HG03139 (cell line): ENCODE measurements at regions not wholly inside any gene's neighbourhood (a gene's known extent, or its start where the extent isn't known, plus 50 kb on each side); places are given as distances from the start of the nearest gene placed in this dataset.
"Not testable (repeated sequence)": the region's sequence is repeated elsewhere in the genome, so short reads cannot be mapped to it uniquely, and the experiment has no call there.

Experiments used
- ATAC-seq: cut with Tn5 transposase; IDR thresholded peaks from one replicate; pipeline ENCODE4 v1.9.1; 2021; ENCODE audit not compliant: unreplicated experiment

DNA sequence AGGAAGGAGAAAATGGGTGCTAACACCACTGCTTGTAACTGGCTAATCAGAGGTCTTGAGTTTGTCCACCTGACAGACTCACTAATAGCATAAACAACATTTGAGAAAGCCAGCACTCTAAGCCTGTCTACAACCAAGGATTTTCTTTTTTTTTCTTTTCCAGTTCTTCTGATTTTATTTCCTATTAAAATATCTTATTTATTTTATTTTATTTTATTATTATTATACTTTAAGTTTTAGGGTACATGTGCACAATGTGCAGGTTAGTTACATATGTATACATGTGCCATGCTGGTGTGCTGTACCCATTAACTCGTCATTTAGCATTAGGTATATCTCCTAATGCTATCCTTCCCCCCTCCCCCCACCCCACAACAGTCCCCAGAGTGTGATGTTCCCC is 888.6 kb upstream of the ARRDC3 start:
- ATAC-seq: not testable (repeated sequence)

DNA sequence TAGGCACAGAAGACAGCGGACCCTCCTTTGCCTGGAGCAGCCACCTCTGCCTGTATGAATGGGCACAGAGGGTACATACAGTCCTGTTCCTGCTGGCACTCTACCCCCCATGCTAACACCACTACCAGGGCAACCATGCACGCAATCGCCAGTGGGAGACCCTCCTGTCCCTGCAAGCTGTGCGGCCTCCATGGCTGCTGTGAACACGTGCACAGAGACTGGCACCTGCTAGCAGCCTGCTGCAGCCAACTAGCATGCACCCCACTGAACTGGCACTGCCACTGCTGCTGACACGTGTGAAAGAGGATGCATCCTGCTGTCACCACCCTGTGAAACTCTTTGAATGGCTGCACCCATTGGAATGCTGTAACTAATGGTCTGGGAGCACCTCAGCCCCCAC is 885.2 kb upstream of the ARRDC3 start:
- ATAC-seq: no peak

DNA sequence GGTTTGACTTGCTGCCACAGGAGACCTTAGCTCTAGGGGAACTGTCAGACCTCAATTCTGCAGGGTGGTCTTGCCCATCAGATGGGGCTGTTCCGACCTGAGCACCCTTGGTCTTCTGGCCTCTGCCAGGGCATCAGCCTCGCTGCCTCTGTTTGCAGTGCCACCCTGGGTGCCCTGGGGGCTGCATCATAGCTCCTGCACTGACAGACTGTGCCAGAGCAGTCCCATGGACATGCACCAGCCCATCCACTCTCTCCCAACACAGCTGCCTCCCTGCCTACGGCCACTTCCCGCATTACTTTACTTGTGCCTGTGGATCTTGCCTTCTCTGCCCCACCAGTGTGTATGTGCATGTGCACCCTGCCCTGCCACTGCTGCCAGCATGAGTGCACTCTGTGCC is 884.7 kb upstream of the ARRDC3 start:
- ATAC-seq: no peak

DNA sequence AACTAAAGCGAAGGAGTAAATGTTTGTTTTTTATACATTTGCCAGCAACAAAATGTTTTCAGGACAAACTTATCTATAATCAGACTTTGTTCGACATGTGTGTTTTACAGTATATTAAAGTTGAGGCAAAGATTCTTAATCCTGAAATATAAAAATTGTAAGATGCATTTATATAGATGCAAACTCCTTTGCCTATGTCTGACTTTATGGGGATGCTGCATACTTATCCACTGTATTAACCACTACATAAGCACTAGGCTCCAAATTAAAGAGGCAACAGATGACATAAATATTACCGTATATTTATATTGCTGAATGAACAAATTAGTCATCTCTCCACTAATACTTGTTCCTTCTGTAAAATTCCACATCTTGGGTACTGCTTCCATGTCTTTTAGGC is 882.7 kb upstream of the ARRDC3 start:
- ATAC-seq: no peak

DNA sequence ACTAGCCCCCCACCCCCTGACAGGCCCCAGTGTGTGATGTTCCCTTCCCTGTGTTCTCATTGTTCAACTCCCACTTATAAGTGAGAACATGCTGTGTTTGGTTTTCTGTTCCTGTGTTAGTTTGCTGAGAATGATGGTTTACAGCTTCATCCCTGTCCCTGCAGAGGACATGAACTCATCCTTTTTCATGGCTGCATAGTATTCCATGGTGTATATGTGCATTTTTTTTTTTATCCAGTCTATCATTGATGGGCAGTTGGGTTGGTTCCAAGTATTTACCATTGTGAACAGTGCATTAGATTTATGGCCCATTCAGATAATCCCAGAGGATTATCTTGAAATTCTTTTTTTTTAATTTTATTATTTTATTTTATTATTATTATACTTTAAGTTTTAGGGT is 872.5 kb upstream of the ARRDC3 start:
- ATAC-seq: not testable (repeated sequence)

DNA sequence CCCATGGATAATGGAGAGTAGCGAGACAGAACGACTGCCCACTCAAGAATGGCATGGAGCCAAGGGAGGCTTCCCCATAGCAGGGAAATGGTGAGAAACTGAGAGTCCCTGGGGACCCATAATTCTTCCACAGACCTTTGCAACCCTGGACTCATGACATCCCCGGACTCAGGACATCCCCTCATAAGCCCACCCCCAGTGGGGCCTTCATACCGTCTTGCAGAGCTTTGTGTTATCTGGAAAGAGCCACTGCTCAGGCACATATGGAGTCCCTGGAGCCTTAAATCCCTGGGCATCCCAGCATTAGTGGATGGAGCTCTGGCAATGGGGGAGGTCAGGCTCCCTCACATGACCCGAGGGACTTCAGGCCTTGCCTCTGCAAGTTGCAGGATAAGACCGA is 865.4 kb upstream of the ARRDC3 start:
- no peak for ATAC-seq

DNA sequence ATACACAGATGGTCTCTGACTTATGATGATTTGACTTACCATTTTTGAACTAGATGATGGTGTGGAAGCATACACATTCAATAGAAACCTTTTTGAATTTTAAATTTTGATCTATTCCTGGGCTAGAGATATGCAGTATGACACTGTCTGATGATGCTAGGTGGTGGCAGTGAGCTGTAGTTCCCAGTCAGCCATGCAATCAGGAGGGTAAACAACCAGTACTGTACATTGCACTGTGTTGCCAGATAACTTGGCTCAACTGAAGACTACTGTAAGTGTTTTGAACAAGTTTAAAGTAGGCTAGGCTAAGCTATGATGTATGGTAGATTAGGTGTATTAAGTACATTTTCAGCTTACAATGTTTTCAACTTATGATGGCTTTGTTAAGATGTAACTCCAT is 859.1 kb upstream of the ARRDC3 start:
- no peak for ATAC-seq

DNA sequence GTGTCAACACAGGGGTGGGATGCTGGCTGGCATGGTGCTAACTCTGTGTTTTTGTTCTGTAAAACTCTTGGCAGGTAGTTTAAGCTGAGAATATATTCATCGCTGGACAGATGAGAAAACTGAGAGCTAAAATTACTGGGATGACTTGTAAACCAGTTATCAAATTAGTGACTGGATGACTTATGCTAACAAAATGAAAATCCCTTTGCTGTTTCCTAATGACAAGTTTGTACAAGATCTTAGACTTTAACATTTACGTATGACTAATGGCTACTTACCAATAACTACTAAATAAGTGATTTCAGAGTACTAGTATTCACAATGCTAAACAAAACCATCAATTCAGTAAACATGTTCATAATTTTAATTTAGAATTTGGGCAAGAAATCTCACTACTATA is 854.8 kb upstream of the ARRDC3 start:
- no peak for ATAC-seq

DNA sequence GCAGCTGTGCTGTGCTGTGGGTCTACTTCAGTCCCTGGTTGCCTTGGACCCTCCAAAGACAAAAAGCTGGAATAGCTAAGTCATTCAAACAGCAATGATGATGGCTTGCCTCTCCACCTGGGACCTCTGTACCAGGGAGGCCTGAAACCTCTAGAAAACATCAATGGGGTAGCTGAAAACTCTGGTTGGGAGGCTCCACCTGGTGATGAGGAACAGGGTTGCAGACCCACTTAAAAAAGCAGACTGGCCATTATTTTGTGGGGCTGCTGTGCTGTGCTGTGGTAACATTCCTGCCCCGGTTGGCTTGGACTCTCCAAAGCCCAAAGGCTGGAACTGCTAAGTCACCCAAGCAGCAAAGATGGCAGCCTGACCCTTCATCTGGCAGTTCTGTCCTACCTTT is 839.3 kb upstream of the ARRDC3 start:
- no peak for ATAC-seq

DNA sequence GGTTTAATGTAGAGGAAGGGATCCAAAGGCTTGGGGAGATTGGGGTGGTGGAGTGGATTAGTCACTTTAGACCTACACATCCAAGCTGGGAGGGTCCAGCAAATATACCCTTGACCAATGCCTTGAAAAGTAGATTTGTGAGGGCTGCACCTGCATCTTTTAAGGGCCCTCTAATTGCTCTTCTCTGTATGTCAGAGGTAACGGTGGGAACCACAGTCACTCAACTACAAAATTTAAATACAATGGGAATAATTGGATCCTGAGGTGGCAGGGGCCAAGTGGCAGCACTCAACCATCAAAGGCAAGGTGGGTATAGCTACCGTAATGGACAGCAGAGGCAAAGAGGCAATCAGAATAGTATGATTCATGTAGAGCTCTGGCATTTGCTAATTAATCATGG is 833.7 kb upstream of the ARRDC3 start:
- not testable (repeated sequence) for ATAC-seq

DNA sequence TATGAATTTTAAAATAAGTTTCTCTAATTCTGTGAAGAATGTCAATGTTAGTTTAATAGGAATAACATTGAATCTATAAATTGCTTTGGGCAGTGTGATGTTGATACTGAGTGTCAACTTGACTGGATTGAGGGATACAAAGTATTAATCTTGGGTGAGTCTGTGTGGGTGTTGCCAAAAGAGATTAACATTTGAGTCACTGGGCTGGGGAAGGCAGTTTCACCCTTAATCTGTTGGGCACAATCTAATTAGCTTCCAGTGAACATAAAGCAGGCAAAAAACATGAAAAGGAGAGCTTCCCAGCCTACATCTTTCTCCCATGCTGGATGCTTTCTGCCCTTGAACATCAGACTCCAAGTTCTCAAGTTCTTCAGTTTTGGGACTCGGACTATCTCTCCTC is 832.0 kb upstream of the ARRDC3 start:
- no peak for ATAC-seq

DNA sequence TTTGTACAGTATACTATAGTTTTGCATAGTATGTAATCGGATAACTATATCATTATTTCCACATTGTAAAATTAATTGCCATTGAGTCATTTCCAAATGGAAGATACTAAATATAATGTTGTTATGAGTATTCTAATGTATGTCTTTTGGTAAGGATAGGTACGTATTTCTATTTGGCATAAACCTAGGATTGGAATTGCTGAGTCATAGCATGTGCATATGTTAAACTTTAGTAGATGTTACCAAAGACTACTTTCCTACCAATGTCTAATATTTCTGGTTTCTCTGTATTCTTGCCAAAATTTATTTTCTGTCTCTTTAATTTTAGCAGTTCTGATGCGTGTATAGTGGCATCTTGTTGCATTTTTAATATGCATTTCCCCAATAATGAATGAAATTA is 825.1 kb upstream of the ARRDC3 start:
- ATAC-seq: no peak

DNA sequence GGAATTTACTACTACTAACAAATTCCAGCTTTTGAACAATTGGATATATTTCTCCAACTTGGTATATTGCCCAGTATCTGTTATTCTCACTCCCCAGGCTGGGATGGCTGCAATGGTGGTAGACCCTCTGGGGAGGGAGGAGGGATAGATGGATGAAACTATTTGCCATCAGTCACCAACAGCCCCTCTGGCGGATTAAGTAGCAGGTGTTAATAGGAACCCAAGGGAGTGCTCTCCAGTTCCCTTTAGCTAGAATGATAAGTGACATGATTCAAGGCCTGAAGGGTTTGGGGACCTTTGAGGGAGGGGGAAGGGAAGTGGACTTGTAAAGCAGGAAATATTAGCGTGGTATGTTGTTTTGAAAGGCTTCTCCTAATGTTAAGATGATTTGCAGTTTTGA is 824.0 kb upstream of the ARRDC3 start:
- no peak for ATAC-seq

DNA sequence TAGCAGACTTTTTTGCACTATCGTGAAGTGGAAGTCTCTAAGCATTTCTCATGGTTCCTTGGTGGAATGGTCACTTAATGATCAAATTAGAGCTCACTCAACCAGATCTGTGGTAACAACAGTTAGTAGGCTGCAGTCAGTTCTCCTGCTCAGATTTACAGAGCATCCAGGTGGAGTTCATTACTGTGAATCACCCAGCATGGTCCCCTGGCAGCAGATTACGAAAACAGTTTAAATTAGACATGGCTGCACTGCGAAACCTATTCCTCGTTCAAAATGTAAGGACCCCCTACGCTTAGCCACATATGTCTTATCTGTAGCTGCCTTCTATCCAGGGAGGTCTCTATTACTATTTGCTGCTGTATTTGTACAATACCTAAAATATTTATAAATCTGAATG is 823.6 kb upstream of the ARRDC3 start:
- no peak for ATAC-seq

DNA sequence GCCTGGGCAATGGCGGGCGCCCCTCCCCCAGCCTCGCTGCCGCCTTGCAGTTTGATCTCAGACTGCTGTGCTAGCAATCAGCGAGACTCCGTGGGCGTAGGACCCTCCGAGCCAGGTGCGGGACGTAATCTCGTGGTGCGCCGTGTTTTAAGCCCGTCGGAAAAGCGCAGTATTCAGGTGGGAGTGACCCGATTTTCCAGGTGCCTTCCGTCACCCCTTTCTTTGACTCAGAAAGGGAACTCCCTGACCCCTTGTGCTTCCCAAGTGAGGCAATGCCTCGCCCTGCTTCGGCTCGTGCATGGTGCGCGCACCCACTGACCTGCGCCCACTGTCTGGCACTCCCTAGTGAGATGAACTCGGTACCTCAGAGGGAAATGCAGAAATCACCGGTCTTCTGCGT is 815.9 kb upstream of the ARRDC3 start:
- ATAC-seq: not testable (repeated sequence)

DNA sequence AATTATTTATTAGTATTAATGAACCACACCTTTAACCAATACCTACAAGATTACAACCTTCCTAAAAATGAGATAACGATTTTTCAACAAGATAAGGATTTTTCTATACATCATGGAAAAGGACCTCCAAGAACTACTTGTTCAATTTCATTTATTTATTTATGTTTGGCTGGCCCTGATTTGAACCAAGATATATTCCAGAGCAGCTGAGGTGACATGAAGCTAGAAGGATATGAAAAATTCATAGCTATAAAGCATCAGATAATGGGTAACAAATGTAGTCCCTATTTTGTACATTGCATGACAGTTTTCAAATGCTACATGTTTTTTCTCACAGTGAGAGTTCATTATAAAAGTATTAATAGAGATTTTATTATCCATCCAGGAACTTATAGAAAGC is 798.5 kb upstream of the ARRDC3 start:
- no peak for ATAC-seq

DNA sequence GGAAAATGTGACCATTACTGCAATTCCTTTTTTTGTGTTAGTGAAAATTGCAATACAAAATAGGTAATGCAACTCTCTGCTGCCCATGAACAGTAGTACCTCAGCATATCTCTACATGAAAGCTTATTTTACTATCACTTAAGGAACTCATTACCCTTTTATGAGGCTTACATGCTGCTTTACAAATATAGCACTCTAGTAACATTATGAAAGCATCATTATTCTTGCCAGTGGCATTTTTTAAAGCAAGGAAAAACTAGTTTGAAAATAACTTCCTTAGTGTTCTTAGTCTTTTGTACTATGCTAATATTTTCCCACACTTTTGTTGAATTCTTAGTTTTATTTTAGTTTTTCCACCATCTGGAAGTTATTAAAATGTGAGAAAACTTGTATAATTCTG is 797.3 kb upstream of the ARRDC3 start:
- no peak for ATAC-seq

DNA sequence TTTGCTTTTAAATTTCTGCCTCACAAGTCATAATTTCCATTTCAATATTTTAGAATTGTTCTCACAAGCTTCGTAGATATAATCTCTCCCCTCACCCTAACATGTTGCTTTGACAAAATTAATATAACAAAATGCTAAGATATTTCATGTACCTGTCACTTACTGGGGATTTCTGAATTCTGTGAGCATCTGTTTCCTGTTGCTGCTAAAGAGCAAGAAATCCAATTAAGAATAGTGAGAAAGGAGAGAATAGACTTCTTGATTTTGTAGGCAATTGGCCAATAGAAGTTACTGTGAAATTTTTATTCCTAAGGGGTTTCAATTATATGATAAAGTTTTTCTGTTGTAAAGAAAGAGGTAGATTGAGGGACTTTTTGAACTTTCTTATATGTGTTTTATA is 796.5 kb upstream of the ARRDC3 start:
- ATAC-seq: no peak

DNA sequence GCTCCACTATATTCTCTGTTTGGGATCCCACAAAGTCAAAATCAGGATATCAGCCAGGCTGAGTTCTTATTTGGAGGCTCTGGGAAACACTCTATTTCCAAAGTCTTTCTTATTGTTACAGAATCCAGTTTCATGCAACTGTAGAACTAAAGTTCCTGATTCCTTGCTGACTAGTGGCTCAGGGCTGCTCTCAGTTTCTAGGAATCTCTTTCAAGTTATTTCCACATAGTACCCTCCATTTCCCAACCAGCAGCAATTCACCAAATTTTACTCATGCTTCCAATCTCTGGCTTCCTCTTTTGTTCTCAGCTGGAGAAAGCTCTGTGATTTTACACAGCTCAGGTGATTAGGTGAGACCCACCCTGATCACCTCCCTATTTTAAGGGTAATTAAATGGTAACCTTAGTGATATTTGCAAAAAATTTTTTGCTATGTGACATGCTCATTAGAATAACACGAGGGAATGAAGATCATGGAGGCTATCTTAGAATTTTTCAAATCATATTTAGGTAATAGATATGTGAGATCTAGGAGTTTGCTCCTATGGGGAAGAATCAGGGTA is 794.9 kb upstream of the ARRDC3 start:
- no peak for ATAC-seq

DNA sequence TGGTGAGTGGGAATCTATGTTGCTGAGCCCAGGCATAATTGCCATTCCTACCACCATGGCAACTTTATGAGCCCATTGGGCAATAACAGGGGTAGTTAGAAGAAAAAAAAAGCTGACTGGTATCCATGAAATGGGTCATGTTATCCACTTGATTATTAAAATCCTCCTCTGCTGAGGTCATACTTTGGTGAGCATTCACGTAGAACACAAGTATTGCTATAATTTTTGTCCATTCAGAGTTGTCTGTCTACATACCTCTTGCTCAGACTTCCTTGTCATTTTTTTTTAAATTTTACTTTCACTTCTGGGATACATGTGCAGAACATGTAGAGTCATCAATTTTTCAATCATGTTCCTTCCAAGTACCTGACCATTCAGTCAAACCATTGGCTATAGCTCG is 780.8 kb upstream of the ARRDC3 start:
- ATAC-seq: no peak

DNA sequence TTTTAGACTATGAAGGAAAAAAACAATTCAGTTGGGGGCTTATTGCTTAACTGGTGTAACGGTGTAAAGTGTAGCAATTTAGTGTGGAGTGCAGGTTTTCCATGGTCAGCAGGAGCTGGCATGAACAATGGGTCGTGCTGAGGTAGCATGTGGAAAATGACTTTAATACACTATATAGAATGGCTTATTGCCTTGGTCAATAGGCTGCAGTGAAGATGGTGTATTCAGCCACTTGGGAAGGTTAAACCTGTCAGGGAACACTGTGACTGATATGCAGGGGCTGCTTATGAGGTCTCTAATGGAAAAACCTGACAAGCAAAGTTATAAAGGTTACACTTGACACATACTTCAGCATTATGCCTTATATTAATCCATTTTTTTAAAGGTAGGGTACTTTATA is 764.7 kb upstream of the ARRDC3 start:
- ATAC-seq: no peak

DNA sequence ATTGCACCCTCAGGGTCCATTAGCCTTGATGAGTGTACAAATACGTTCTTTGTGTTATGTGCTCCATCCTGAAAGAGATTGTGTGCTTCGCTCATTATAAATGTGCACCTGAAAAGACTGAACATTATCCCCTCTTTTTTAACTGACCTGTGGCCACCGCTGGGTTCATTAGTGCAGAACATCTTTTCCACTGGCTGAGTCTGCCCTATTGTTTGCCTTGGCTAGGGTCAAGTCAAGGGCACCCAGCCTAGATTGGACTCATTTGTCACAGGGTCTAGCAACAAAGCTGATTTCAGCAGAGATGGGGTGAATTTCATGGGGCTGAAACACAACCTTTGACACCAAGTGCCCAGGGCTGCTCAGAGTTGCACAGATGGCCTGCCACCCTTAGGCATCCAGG is 764.1 kb upstream of the ARRDC3 start:
- no peak for ATAC-seq

DNA sequence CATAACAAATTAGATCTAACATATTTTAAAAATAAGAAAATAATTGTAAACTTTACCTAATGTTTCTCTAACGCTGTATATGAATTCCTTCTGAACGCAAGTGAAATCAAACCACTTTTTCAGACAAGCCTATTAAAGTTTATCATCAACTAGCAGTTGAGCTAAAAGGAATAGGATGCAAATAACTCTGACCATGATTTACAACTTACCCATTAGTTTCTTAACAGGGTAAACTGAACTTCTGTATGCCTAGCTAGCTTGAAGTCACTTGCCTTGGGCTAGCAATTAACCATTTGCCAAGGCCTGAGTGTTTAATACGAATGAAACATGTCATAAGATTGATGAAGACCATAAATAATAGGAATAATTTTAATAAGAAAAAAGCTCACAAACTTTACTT is 762.7 kb upstream of the ARRDC3 start:
- ATAC-seq: no peak

DNA sequence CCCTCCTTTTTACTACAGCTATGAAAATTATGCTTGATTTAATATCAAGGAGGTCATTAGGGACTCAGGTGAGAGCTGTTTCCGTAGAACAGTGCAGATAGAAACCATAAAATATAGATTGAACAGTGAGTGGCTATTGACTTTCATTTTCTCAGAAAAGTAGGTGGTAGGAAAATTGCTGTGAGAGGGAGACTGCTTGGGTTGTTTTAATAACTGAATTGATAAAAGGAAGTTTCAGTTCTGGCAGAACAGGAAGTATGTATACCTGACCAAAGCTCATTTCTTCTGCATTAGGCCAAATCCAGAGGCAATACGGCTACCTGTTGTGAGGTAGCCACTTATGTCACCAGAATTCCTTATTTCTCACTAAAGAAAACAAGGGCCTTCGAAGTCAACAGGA is 761.7 kb upstream of the ARRDC3 start:
- ATAC-seq: peak; percentile 60
